GM12891 (cell line): ENCODE measurements at regions not wholly inside any gene's neighbourhood (a gene's known extent, or its start where the extent isn't known, plus 50 kb on each side); places are given as distances from the start of the nearest gene placed in this dataset.

Experiments
- POLR2A ChIP-seq: IDR thresholded peaks from 2 replicates; pipeline ENCODE4 v1.6.1; 2011; ENCODE audit warnings: low read depth, low read length, control low read depth
- POLR2AphosphoS5 ChIP-seq: IDR thresholded peaks from 2 replicates; pipeline ENCODE4 v1.6.1; 2011; ENCODE audit warnings: low read depth, low read length, control low read depth
- POU2F2 ChIP-seq: IDR thresholded peaks from 2 replicates; pipeline ENCODE4 v1.6.1; 2011; ENCODE audit warnings: low read depth, mild to moderate bottlenecking, control low read depth, low read length, moderate library complexity
- SPI1 ChIP-seq: IDR thresholded peaks from 2 replicates; pipeline ENCODE4 v1.6.1; 2011; ENCODE audit warnings: low read depth, low read length, control low read depth
- TAF1 ChIP-seq: IDR thresholded peaks from 2 replicates; pipeline ENCODE4 v1.6.1; 2011; ENCODE audit warnings: low read depth, low read length, control low read depth

DNA sequence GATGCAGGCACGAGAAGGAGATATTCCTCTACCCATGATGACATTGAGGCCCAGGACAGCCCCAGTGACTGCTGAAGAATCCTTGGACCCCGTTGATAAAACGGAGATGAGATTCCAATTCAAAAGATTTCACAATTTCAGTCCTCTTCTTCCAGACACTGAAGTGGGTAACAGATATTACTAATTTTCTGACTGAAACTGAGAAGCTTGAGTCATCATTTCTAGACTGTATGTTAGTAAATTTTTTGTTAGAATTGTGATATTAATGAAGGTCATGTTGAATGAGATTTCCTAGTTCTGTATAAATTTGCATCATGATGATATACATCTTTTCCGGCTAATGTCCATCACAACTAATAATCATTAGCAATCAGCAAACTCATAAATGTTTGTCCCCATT lies 185.8 kb downstream of the CHRM3 start:
- TF ChIP-seq POLR2AphosphoS5 (no peak), POLR2A (no peak), TAF1 (no peak), SPI1 (no peak), POU2F2 (no peak)
